ENCODE measurements at regions not wholly inside any gene's neighbourhood (a gene's known extent, or its start where the extent isn't known, plus 50 kb on each side); places are given as distances from the start of the nearest gene placed in this dataset.
A peak's percentile ranks its signal among the peaks of the same experiment; 100 is the strongest.
"Not testable (repeated sequence)": the region's sequence is repeated elsewhere in the genome, so short reads cannot be mapped to it uniquely, and the experiment has no call there.

DNA sequence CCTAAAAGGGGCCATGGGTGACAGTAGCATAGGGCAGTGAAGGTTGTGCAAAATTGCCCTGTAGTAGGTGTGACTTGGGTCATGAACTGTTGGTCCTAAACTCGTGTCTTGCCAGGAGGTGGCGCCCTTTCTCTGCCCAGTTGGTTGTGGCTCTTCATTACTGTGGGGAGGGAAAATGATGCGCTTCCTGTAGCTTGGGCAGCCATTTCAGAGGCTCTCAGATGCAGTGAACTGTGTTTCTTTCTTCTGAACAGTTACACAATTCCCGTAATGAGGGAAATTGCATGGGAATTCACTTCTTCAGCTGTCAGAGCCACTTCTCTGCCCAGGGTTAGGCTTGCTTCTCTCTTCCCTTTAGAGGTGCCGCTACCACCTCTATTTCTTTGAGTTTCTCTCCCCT lies 148.1 kb upstream of the NRXN3 start:
- TF ChIP-seq CTCF (IDR thresholded peaks at IDR 0.05; ENCODE audit: control extremely low read depth, extremely low read depth, low read depth, missing control alignments): peak; percentile 36
- DNase-seq (ENCODE audit: extremely low spot score): peak; percentile 45
- POLR2A ChIA-PET: no interaction called here
- CTCF ChIA-PET: interaction anchor here (0.9 to 1.6 kb wide), 6 partner anchors 10 to 577 kb away, joined by 3 to 9 read pairs (median 4); no protein-coding TSS in a partner anchor

DNA sequence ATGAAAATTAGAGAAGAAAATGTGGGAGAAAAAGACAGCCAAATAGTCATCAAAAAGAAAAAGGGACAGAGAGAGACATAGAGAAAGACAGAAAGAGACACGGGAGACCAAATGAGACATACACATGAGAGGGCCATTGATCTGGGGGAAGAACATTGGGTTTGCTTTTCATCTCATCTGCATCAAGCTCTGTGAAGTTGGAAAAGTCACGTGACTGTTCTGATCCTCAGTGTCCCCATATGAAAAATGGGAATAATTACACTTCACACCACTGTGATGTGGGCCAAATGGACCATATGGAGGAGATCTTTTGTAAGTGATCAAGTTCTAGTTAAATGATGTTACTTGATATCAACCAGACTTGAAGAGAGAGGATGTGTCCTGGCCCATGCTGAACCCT lies 147.1 kb upstream of the NRXN3 start:
- no peak for DNase-seq (ENCODE audit: extremely low spot score)
- POLR2A ChIA-PET: no interaction called here
- CTCF ChIA-PET: interaction anchor here (0.9 to 1.6 kb wide), 5 partner anchors 10 to 574 kb away, joined by 3 to 9 read pairs (median 4); no protein-coding TSS in a partner anchor

GRCh38 chr14:78028471-78028870 lies 141.7 kb upstream of the NRXN3 start:
- POLR2A ChIA-PET: no interaction called here
- CTCF ChIA-PET: no interaction called here
- TF ChIP-seq CTCF (IDR thresholded peaks at IDR 0.05; ENCODE audit: control extremely low read depth, extremely low read depth, low read depth, missing control alignments): no peak

More for the DNA sequence above, 147.1 kb upstream of the NRXN3 start:
- TF ChIP-seq CTCF (IDR thresholded peaks at IDR 0.05; ENCODE audit: control extremely low read depth, extremely low read depth, low read depth, missing control alignments): no peak

DNA sequence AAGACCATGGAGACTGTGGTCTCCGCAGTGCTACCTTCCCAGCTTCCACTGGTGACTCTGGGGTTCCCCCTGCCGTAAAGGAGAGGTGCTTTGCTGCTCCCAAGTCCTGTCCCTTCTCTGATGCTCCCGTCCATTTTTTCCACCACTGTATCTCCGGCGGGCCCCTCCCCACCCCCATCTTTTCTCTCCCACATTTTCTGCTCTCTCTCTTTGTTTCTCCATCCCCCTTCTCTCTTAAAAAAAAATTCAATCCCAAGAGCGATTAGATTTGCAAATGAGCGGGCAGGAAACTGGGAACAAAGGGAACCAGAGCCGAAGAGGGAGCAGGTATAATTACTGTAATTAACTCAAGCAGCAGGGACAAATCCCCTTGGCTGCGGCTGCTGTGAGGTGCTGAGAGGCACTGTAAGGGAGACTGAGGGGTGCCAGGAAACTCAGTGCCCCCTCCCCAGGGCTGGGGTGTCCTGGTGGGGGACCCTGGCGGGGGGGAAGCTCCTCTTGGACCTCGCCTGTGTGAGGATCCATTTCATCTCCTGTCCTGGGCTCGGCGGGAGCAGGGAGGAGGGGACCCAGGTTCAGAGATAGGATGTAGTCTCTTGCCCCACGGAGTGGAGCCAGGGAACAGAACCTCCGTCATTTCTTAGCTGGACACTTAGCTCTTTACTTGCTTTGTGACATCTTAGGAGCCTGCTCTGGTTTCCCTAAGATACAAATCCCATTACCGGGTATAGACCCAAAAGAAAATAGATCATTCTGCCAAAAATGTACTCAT lies 140.4 kb upstream of the NRXN3 start:
- CTCF ChIA-PET: no interaction called here
- DNase-seq (ENCODE audit: extremely low spot score): no peak

More at GRCh38 chr14:78028471-78028870, 141.7 kb upstream of the NRXN3 start:
- no peak for DNase-seq (ENCODE audit: extremely low spot score)

DNA sequence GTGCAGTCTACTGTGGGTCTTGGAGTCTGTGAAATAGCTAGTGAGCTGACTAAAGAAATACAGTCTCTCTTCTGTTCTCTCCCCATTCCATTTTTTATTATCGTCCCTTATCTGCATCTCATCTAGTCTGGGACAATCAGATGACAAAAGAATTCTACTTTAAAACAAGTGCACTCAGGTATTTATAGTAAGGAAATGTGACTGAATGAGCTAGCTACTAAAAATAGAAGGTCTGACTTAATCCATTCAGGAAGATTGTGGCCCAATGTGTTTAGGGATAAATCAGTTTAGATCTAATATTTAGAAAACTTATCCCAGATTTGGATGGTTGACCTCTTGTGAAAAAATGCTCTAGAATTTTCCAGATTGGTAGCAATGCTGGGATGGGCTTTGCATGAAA lies 126.8 kb upstream of the NRXN3 start:
- no peak for DNase-seq (ENCODE audit: extremely low spot score)
- ChIA-PET CTCF (interaction anchor here (0.9 kb wide), 1 partner anchor 34 kb away, joined by 3 read pairs; no protein-coding TSS in a partner anchor), POLR2A (no interaction called here)
- no peak for TF ChIP-seq CTCF (IDR thresholded peaks at IDR 0.05; ENCODE audit: control extremely low read depth, extremely low read depth, low read depth, missing control alignments)

More for the DNA sequence above, 140.4 kb upstream of the NRXN3 start:
- TF ChIP-seq CTCF (IDR thresholded peaks at IDR 0.05; ENCODE audit: control extremely low read depth, extremely low read depth, low read depth, missing control alignments): no peak
- POLR2A ChIA-PET: no interaction called here

- POLR2A ChIA-PET: no interaction called here
- TF ChIP-seq CTCF (IDR thresholded peaks at IDR 0.05; ENCODE audit: control extremely low read depth, extremely low read depth, low read depth, missing control alignments): no peak
- no peak for DNase-seq (ENCODE audit: extremely low spot score)
- CTCF ChIA-PET: interaction anchor here (1.8 kb wide), 1 partner anchor 549 kb away, joined by 4 read pairs; no protein-coding TSS in a partner anchor
Observed at GRCh38 chr14:78048120-78048519, 122.1 kb upstream of the NRXN3 start.

- POLR2A ChIA-PET; DNase-seq (ENCODE audit: extremely low spot score); CTCF ChIA-PET: not testable (repeated sequence)
Observed at GRCh38 chr14:78056890-78057289, 113.3 kb upstream of the NRXN3 start.

Data from GM10248 (cell line).